ENCODE measurements at regions not wholly inside any gene's neighbourhood (a gene's known extent, or its start where the extent isn't known, plus 50 kb on each side); places are given as distances from the start of the nearest gene placed in this dataset.

DNA sequence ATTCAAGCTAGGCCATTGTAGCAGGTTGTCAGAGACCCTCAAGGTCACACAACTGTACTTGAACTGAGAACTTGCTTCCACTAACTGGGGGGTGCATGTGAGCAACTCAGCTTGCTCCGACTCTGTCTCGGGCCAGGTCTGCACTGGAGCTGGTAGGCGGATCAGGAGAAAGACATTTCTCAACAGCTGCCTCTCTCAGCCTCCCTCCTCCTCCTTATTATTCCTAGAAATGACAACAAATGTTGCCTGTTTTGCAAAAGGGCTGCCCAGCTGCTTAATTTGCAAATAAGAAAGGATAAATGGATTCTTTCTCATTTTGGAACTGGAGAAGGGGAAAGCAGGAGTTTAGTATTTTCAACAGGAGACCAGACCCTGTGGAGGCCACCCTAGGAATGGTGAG lies 140.5 kb downstream of the RHOU start:
- TF ChIP-seq, protein P1, sequence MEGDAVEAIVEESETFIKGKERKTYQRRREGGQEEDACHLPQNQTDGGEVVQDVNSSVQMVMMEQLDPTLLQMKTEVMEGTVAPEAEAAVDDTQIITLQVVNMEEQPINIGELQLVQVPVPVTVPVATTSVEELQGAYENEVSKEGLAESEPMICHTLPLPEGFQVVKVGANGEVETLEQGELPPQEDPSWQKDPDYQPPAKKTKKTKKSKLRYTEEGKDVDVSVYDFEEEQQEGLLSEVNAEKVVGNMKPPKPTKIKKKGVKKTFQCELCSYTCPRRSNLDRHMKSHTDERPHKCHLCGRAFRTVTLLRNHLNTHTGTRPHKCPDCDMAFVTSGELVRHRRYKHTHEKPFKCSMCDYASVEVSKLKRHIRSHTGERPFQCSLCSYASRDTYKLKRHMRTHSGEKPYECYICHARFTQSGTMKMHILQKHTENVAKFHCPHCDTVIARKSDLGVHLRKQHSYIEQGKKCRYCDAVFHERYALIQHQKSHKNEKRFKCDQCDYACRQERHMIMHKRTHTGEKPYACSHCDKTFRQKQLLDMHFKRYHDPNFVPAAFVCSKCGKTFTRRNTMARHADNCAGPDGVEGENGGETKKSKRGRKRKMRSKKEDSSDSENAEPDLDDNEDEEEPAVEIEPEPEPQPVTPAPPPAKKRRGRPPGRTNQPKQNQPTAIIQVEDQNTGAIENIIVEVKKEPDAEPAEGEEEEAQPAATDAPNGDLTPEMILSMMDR (IDR thresholded peaks at IDR 0.05): no peak
- Histone ChIP-seq H3K36me3 (ENCODE audit: insufficient read depth in 1 of 2, low read depth in 1 of 2) (no peaks in the 10 kb centered on the region), H3K4me3 (no peak overlapping the region), H3K27ac (no peak overlapping the region), H3K9me3 (no peaks in the 10 kb centered on the region), H3K4me1 (no peaks in the 10 kb centered on the region), H3K27me3 (ENCODE audit: insufficient read depth in 3 of 3, low read length in 2 of 3) (peaks cover 0 to 3% (median 0%) of the 10 kb centered on the region in 3 donors)
- DNase-seq: no peak
- intact Hi-C loops (cut with DNase I): no loop called here
- 63 to 74% (median 73%) methylated on average over 3 of the region's 3 CpGs for WGBS, 3 donors
- peak in 2 of 4 donors; percentile 43 to 61 for ATAC-seq

GRCh38 chr1:228876187-228876586 lies 140.9 kb downstream of the RHOU start:
- Histone ChIP-seq H3K27ac (no peak overlapping the region), H3K36me3 (ENCODE audit: insufficient read depth in 1 of 2, low read depth in 1 of 2) (no peaks in the 10 kb centered on the region), H3K9me3 (no peaks in the 10 kb centered on the region), H3K4me1 (no peaks in the 10 kb centered on the region), H3K27me3 (ENCODE audit: insufficient read depth in 3 of 3, low read length in 2 of 3) (peaks cover 0 to 3% (median 0%) of the 10 kb centered on the region in 3 donors), H3K4me3 (no peak overlapping the region)
- 49 to 68% (median 58%) methylated on average over 4 of the region's 4 CpGs for WGBS, 3 donors
- TF ChIP-seq, protein P1 (IDR thresholded peaks at IDR 0.05): no peak
- peak in 1 of 4 donors; percentile 26 for ATAC-seq
- intact Hi-C loops (cut with DNase I): no loop called here
- DNase-seq: no peak

DNA sequence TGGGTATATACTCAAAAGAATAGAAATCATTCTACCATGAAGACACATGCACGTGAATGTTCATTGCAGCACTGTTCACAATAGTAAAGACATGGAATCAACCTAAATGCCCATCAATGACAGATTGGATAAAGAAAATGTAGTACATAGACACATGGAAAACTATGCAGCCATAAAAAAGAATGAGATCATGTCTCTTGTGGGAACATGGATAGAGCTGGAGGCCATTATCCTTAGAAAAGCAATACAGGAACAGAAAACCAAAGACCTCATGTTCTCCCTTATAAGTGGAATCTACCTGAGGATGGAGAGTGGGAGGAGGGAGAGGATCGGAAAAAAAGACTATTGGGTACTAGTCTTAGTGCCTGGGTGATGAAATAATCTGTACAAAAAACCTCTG lies 143.9 kb downstream of the RHOU start:
- intact Hi-C loops (cut with DNase I): no loop called here
- H3K9me3 ChIP-seq: no peaks in the 10 kb centered on the region
- TF ChIP-seq, protein P1 (IDR thresholded peaks at IDR 0.05): no peak

DNA sequence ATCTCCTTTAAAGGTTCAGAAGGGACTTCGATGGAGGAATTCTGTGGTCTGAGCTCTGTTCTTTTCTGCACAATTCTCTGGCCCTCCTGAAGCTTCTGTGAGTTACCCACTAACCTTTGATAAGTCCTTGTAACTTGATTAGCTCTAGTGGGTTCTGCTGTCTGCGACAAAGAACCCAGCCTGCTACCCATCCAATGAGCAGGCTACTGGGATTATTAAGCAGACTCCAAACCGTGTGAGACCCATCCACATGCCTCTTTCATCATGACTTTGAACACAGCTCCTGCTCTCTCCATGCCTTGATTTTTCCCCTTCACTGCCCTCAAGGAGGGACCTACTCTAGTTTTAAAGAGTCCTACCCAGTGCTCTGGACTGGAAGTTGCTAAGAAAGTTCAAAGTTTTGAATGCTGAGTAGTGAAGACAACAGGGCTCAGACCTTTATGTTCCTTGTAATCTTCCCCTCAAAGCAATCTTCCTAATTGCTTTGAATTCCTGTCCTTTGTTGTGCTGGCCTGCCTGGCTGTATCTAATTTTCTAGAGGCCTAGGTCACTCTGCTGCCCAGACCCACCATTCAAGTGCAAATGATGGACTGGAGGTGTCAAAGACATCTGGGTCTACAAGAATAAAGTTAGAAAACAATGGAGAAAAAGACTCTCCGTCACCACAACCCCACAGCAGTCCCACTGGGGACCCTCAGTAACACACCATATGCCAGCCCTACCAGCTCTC lies 146.9 kb downstream of the RHOU start:
- intact Hi-C loops (cut with DNase I): no loop called here
- no peak overlapping the region for H3K27ac ChIP-seq
- WGBS, 3 donors: 81 to 82% (median 82%) methylated on average over 4 of the region's 4 CpGs
- H3K4me1 ChIP-seq: no peaks in the 10 kb centered on the region
- TF ChIP-seq, protein P1 (IDR thresholded peaks at IDR 0.05): no peak
- H3K9me3 ChIP-seq: no peaks in the 10 kb centered on the region
- no peak overlapping the region for H3K4me3 ChIP-seq
- ATAC-seq: no peak
- no peak for DNase-seq
- H3K27me3 ChIP-seq (ENCODE audit: insufficient read depth in 3 of 3, low read length in 2 of 3): peaks cover 0 to 3% (median 3%) of the 10 kb centered on the region in 3 donors
- no peaks in the 10 kb centered on the region for H3K36me3 ChIP-seq (ENCODE audit: insufficient read depth in 1 of 2, low read depth in 1 of 2)

More for the DNA sequence above, 143.9 kb downstream of the RHOU start:
- no peak for DNase-seq
- Histone ChIP-seq H3K27me3 (ENCODE audit: insufficient read depth in 3 of 3, low read length in 2 of 3) (peaks cover 0 to 3% (median 3%) of the 10 kb centered on the region in 3 donors), H3K4me1 (no peaks in the 10 kb centered on the region), H3K4me3 (no peak overlapping the region), H3K27ac (no peak overlapping the region), H3K36me3 (ENCODE audit: insufficient read depth in 1 of 2, low read depth in 1 of 2) (no peaks in the 10 kb centered on the region)
- WGBS, 3 donors: 97 to 100% (median 99%) methylated on average over 2 of the region's 2 CpGs
- no peak for ATAC-seq

All from psoas muscle (tissue), 7 donors.